ENCODE measurements at regions not wholly inside any gene's neighbourhood (a gene's known extent, or its start where the extent isn't known, plus 50 kb on each side); places are given as distances from the start of the nearest gene placed in this dataset.

- intact Hi-C loops (cut with micrococcal nuclease): no loop called here
- ChIA-PET CTCF (ENCODE audit: low intra/inter-chr PET ratio) (no interaction called here), POLR2A (no interaction called here)
- H3K36me3 ChIP-seq (ENCODE audit: control insufficient read depth, insufficient read depth, low read length): no peaks in the 10 kb centered on the region
- TF ChIP-seq CLOCK (CRISPR knock-in tag; IDR thresholded peaks at IDR 0.05; ENCODE audit: borderline replicate concordance): no peak
- no peak for TF ChIP-seq USF1 (CRISPR knock-in tag; IDR thresholded peaks at IDR 0.05)
- TF ChIP-seq NR2F6 (CRISPR knock-in tag; IDR thresholded peaks at IDR 0.05): no peak
- TF ChIP-seq ZNF174 (CRISPR knock-in tag; IDR thresholded peaks at IDR 0.05): no peak
- TF ChIP-seq HDAC6 (IDR thresholded peaks at IDR 0.05; ENCODE audit: low read depth, low read length): no peak
- no peak for TF ChIP-seq ZNF217 (CRISPR knock-in tag; IDR thresholded peaks at IDR 0.05)
- no peak for TF ChIP-seq CSDE1 (IDR thresholded peaks at IDR 0.05)
- TF ChIP-seq TEAD4 (IDR thresholded peaks at IDR 0.05; ENCODE audit: low read length): no peak
- no peak for TF ChIP-seq TEAD4 (CRISPR knock-in tag; IDR thresholded peaks at IDR 0.05; ENCODE audit: borderline replicate concordance)
- no peak for TF ChIP-seq NCOA2 (IDR thresholded peaks at IDR 0.05; ENCODE audit: partially characterized antibody in 2 of 2)
- no peak for TF ChIP-seq ZNF75A (CRISPR knock-in tag; IDR thresholded peaks at IDR 0.05)
- no peak for TF ChIP-seq CTCFL (IDR thresholded peaks at IDR 0.05; ENCODE audit: borderline replicate concordance, insufficient read depth, low read depth, low read length, poor library complexity, severe bottlenecking)
- TF ChIP-seq PML (IDR thresholded peaks at IDR 0.05; ENCODE audit: low read length): no peak
- no peaks in the 10 kb centered on the region for H3K9me1 ChIP-seq (ENCODE audit: control insufficient read depth, insufficient read depth, low read length)
- DNase-seq (ENCODE audit: extremely low read depth in 1 of 4, low spot score in 3 of 4) (no peak), FAIRE-seq (no peak), ATAC-seq (no peak)
- in situ Hi-C loops (cut with MboI): no loop called here
- 6% methylated on average over 1 of the region's 1 CpG for WGBS (ENCODE audit: insufficient coverage, low coverage, missing lambda C conversion rate)
- H3K79me2 ChIP-seq (ENCODE audit: control insufficient read depth, insufficient read depth, low read length): no peaks in the 10 kb centered on the region
- H4K20me1 ChIP-seq (replicated peaks; ENCODE audit: control insufficient read depth, insufficient read depth, low read length): no peaks in the 10 kb centered on the region
- no peaks in the 10 kb centered on the region for H3K27me3 ChIP-seq (ENCODE audit: control insufficient read depth in 2 of 2, insufficient read depth in 2 of 2, low read length in 2 of 2)
- no peak overlapping the region for H3K27ac ChIP-seq (ENCODE audit: extremely low read depth, low read depth, low read length)
- no peak overlapping the region for H2AFZ ChIP-seq (ENCODE audit: low read depth, low read length)
- no peaks in the 10 kb centered on the region for H3K9me3 ChIP-seq (replicated peaks; ENCODE audit: control insufficient read depth, insufficient read depth, low read depth, low read length)
- H3K4me3 ChIP-seq: no peak overlapping the region
- no peak overlapping the region for H3K9ac ChIP-seq (ENCODE audit: insufficient read depth in 1 of 2, low read depth in 2 of 2, low read length in 2 of 2)
- H3K4me2 ChIP-seq (ENCODE audit: insufficient read depth, low read length): no peak overlapping the region
- H3K4me1 ChIP-seq (replicated peaks in 1 of 2; ENCODE audit: control insufficient read depth in 2 of 2, insufficient read depth in 2 of 2, low read length in 2 of 2): no peaks in the 10 kb centered on the region
- BruUV-seq (replicated peaks): no TSS peak
These were observed 614.8 kb upstream of the ZNF717 start for GRCh38 chr3:76400141-76400540.

All from K562 (cell line).